Endothelial cell of umbilical vein (primary cell): ENCODE measurements at regions not wholly inside any gene's neighbourhood (a gene's known extent, or its start where the extent isn't known, plus 50 kb on each side); places are given as distances from the start of the nearest gene placed in this dataset.

Experiments
- CTCF ChIP-seq, 2 donors: IDR thresholded peaks; 1 replicate in 1 of 2; 2 replicates in 1 of 2; pipeline ENCODE4 v1.5.1; 2011; ENCODE audit warnings: low read length in 2 of 2, mild to moderate bottlenecking in 2 of 2, moderate library complexity in 2 of 2, control low read depth in 1 of 2, inconsistent platforms in 1 of 2, low read depth in 1 of 2; ENCODE audit not compliant: insufficient read depth in 1 of 2; ENCODE audit errors: extremely low read depth in 1 of 2
- EZH2 ChIP-seq: IDR thresholded peaks from 2 replicates; pipeline ENCODE4 v1.6.1; 2012; ENCODE audit warnings: borderline replicate concordance, low read depth, mild to moderate bottlenecking, moderate library complexity, low read length, inconsistent platforms; ENCODE audit not compliant: severe bottlenecking
- FOS ChIP-seq: IDR thresholded peaks from 2 replicates; pipeline ENCODE4 v1.6.1; 2011; ENCODE audit warnings: mild to moderate bottlenecking, low read length, moderate library complexity, borderline replicate concordance; ENCODE audit not compliant: insufficient read depth
- GATA2 ChIP-seq: IDR thresholded peaks from 2 replicates; pipeline ENCODE4 v1.7.0; 2011; ENCODE audit warnings: low read depth, mild to moderate bottlenecking, moderate library complexity, mixed read lengths, low read length; ENCODE audit not compliant: insufficient read length, insufficient read depth
- MAX ChIP-seq: IDR thresholded peaks from 2 replicates; pipeline ENCODE4 v1.6.1; 2011; ENCODE audit not compliant: insufficient read depth, insufficient read length
- MYC ChIP-seq: IDR thresholded peaks from one replicate; pipeline ENCODE4 v1.6.1; 2011; ENCODE audit warnings: mild to moderate bottlenecking, low read depth, low read length
- POLR2A ChIP-seq: IDR thresholded peaks from 2 replicates; pipeline ENCODE4 v1.6.1; 2012; ENCODE audit warnings: low read depth, mild to moderate bottlenecking, control low read depth, low read length
- POLR2AphosphoS5 ChIP-seq: IDR thresholded peaks from 2 replicates; pipeline ENCODE4 v1.6.1; 2012; ENCODE audit warnings: low read depth, mild to moderate bottlenecking, control low read depth, low read length, moderate library complexity; ENCODE audit not compliant: insufficient read depth

GRCh38 chr18:55144193-55144930, 185.1 kb upstream of the CCDC68 start:
- no peak for TF ChIP-seq MAX
- TF ChIP-seq CTCF (IDR thresholded peaks at IDR 0.05; ENCODE audit: extremely low read depth in 1 of 2, insufficient read depth in 1 of 2, low read depth in 1 of 2, low read length in 2 of 2): no peak
- TF ChIP-seq POLR2AphosphoS5: no peak
- no peak for TF ChIP-seq EZH2
- TF ChIP-seq POLR2A: no peak
- no peak for TF ChIP-seq FOS
- TF ChIP-seq GATA2: no peak
- no peak for TF ChIP-seq MYC
